Breast epithelium (tissue), 4 donors: ENCODE measurements at regions not wholly inside any gene's neighbourhood (a gene's known extent, or its start where the extent isn't known, plus 50 kb on each side); places are given as distances from the start of the nearest gene placed in this dataset.
A peak's percentile ranks its signal among the peaks of the same experiment; 100 is the strongest.
"Not testable (repeated sequence)": the region's sequence is repeated elsewhere in the genome, so short reads cannot be mapped to it uniquely, and the experiment has no call there.

Experiments
- DNase-seq, 2 donors: peaks; one replicate each; pipeline ENCODE4 v3.0.0-alpha.2; 2019; ENCODE audit warnings: low spot score in 2 of 2
- H3K27ac ChIP-seq, 2 donors: fragments of 200-600 bp; sonication (generic) in 1 of 2; one replicate each; pipeline ENCODE4 v1.5.1; 2016 to 2019; ENCODE audit warnings: mild to moderate bottlenecking in 1 of 2
- H3K27me3 ChIP-seq, 2 donors: fragments of 200-600 bp; sonication (generic) in 1 of 2; one replicate each; pipeline versions ENCODE4 v1.5.1 to v1.6.0; 2017 to 2019; ENCODE audit warnings: control low read depth in 1 of 2, mild to moderate bottlenecking in 1 of 2
- H3K36me3 ChIP-seq: fragments of 200-600 bp; one replicate; pipeline ENCODE4 v1.5.1; 2019
- H3K4me1 ChIP-seq, 2 donors: fragments of 200-600 bp; sonication (generic); one replicate each; pipeline ENCODE4 v1.5.1; 2016 to 2019; ENCODE audit warnings: control low read depth in 1 of 2
- H3K4me3 ChIP-seq, 3 donors: fragments of 200-600 bp; sonication (generic); 1 replicate in 2 of 3; 2 replicates in 1 of 3; pipeline ENCODE4 v1.5.1; 2016 to 2019; ENCODE audit warnings: mild to moderate bottlenecking in 3 of 3, moderate library complexity in 2 of 3
- H3K9me3 ChIP-seq, 2 donors: fragments of 200-600 bp; sonication (generic) in 1 of 2; one replicate each; pipeline ENCODE4 v1.5.1; 2016 to 2019; ENCODE audit warnings: control low read depth in 1 of 2
- POLR2A ChIP-seq: fragments of 450-650 bp; IDR thresholded peaks from one replicate; pipeline ENCODE4 v1.6.1; 2016; ENCODE audit warnings: antibody characterized with exemption, mild to moderate bottlenecking, moderate library complexity
- POLR2AphosphoS5 ChIP-seq, 3 donors: sonication (generic); formaldehyde crosslinking; IDR thresholded peaks; one replicate each; pipeline ENCODE4 v1.6.1; 2017; ENCODE audit warnings: antibody characterized with exemption in 3 of 3
- intact Hi-C: fragments of 100-400 bp; cut with DNase I; formaldehyde crosslinking; loops from one replicate; pipeline ENCODE4 v1.15.1; 2023; ENCODE audit warnings: low total_unique reads
- TF ChIP-seq, protein P1 (sequence below), 3 donors: fragments of 450-650 bp; IDR thresholded peaks; one replicate each; pipeline ENCODE4 v1.5.1; 2016 to 2017; ENCODE audit warnings: antibody characterized with exemption in 3 of 3, mild to moderate bottlenecking in 3 of 3, moderate library complexity in 3 of 3

DNA sequence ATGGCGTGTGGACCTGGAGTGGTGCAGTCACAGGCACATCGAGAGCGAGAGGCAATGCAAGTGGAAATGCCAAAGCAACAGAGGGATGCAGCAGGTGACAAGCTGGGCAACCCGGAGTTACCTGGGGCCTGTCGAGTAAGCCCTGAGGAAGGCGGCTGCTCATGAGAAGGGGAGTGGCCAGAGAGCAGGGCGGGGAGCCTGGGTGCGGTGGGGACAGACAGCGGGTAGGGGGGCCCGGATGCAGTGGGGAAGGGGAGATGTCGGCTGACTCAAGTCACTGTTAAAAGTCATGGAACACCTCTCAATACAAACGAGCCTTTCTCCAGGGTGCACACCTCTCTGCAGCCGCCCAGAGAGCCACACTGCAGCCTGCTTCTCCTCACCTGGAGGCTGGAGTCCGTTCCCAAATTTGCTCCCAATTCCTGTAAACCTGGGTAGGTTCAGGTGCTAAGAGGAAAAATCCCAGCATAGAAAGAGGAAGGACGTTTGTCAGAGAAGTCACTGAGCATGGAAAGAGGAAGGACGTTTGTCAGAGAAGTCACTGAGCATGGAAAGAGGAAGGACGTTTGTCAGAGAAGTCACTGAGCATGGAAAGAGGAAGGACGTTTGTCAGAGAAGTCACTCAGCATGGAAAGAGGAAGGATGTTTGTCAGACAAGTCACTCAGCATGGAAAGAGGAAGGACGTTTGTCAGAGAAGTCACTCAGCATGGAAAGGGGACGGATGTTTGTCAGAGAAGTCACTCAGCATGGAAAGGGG, 71.7 kb upstream of the TWIST2 start:
- Histone ChIP-seq H3K9me3 (no peaks in the 10 kb centered on the region), H3K4me1 (no peaks in the 10 kb centered on the region), H3K4me3 (no peak overlapping the region), H3K27me3 (peaks cover 0 to 14% of the 10 kb centered on the region in 2 donors), H3K27ac (no peak overlapping the region), H3K36me3 (no peaks in the 10 kb centered on the region)
- intact Hi-C loops = no loop called here
- TF ChIP-seq POLR2A (no peak), POLR2AphosphoS5 (IDR thresholded peaks at IDR 0.05) (no peak)
- TF ChIP-seq, protein P1, sequence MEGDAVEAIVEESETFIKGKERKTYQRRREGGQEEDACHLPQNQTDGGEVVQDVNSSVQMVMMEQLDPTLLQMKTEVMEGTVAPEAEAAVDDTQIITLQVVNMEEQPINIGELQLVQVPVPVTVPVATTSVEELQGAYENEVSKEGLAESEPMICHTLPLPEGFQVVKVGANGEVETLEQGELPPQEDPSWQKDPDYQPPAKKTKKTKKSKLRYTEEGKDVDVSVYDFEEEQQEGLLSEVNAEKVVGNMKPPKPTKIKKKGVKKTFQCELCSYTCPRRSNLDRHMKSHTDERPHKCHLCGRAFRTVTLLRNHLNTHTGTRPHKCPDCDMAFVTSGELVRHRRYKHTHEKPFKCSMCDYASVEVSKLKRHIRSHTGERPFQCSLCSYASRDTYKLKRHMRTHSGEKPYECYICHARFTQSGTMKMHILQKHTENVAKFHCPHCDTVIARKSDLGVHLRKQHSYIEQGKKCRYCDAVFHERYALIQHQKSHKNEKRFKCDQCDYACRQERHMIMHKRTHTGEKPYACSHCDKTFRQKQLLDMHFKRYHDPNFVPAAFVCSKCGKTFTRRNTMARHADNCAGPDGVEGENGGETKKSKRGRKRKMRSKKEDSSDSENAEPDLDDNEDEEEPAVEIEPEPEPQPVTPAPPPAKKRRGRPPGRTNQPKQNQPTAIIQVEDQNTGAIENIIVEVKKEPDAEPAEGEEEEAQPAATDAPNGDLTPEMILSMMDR (IDR thresholded peaks at IDR 0.05) = no peak
- no peak for DNase-seq

DNA sequence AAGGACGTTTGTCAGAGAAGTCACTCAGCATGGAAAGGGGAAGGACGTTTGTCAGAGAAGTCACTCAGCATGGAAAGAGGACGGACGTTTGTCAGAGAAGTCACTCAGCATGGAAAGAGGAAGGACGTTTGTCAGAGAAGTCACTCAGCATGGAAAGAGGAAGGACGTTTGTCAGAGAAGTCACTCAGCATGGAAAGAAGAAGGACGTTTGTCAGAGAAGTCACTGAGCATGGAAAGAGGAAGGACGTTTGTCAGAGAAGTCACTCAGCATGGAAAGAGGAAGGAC, 71.2 kb upstream of the TWIST2 start:
- H3K4me1 ChIP-seq, H3K9me3 ChIP-seq, H3K27ac ChIP-seq, DNase-seq, intact Hi-C loops, H3K36me3 ChIP-seq, H3K27me3 ChIP-seq, H3K4me3 ChIP-seq: not testable (repeated sequence)

DNA sequence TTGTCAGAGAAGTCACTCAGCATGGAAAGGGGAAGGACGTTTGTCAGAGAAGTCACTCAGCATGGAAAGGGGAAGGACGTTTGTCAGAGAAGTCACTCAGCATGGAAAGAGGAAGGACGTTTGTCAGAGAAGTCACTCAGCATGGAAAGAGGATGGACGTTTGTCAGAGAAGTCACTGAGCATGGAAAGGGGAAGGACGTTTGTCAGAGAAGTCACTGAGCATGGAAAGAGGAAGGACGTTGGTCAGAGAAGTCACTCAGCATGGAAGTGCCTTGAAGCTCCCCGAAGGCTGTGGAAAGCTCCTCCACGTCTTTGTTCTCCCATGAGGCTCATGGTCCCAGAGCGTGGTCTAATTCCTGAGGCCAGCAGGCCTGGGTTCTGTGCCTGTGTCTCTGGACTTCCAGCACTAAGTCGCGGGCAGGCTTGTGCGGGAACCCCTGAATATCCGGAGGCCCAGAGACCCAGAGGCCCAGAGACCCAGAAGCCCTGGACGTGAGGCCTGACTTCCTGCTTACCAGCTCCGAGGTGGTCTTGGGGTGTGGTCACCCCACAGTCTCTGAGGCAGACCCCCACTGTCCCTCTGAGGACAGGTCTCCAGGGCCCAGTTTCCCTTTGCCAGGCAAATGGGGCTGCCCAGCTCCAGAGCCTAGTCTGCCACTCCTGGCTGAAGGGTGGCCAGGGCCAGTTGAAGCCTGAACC, 70.4 kb upstream of the TWIST2 start:
- H3K36me3 ChIP-seq = no peaks in the 10 kb centered on the region
- no peaks in the 10 kb centered on the region for H3K4me1 ChIP-seq
- no peak for DNase-seq
- TF ChIP-seq, protein P1 (IDR thresholded peaks at IDR 0.05) = no peak
- TF ChIP-seq POLR2AphosphoS5 (IDR thresholded peaks at IDR 0.05) (no peak), POLR2A (no peak)
- peaks cover 0 to under 1% of the 10 kb centered on the region in 2 donors for H3K27me3 ChIP-seq
- H3K27ac ChIP-seq = no peak overlapping the region
- intact Hi-C loops = no loop called here
- H3K4me3 ChIP-seq = no peak overlapping the region
- H3K9me3 ChIP-seq = no peaks in the 10 kb centered on the region

DNA sequence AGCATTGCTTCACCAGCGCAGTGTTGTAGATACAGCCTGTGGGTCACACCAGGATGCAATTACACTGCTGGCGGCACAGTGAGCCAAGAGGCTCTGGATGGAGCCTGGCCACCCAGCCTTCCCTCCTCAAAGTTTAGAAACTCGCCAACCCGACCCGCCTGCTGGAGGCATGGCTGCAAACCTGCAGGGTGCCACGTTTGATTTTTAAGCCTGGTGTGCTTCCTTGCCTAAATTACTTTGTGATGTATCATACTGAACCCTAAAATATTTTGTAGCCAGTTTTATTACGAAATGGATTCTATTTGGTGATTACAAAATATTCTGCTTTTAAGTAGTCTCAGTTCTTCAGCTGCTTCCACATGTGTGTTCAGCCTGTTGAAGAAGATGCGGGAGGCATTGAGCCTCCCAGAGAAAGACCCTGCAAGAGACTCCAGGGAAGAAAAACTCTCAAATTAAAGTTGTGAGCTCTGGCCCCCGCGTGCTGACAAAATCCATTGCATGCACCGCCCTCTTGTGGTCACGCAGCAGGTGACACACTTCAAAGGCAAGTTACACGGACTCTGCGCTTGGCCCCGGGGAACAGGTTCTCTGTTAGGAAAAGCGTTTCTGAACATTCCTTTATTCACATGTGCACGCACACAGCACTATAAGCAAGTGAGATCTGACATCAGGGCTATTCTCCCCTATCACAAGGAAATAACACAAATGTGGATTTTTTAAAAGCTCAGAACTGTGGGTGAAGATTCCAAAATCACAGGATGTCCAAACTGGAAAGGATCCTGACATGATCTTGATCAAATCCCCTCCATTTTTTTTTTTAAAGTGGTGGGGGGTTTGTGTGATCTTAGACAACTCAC, 63.0 kb upstream of the TWIST2 start:
- peak overlapping the region in 1 of 3 donors; percentile 28 for H3K4me3 ChIP-seq
- TF ChIP-seq, protein P1 (IDR thresholded peaks at IDR 0.05) = peak; percentile 88 to 92 (median 89)
- TF ChIP-seq POLR2AphosphoS5 (IDR thresholded peaks at IDR 0.05) = peak in 2 of 3 donors; percentile 45
- TF ChIP-seq POLR2A = no peak
- H3K36me3 ChIP-seq = no peaks in the 10 kb centered on the region
- no peaks in the 10 kb centered on the region for H3K9me3 ChIP-seq
- H3K27me3 ChIP-seq = no peaks in the 10 kb centered on the region
- peak; percentile 56 to 73 for DNase-seq
- intact Hi-C loops = no loop called here
- peak overlapping the region; percentile 42 to 82 for H3K27ac ChIP-seq
- H3K4me1 ChIP-seq = no peaks in the 10 kb centered on the region

DNA sequence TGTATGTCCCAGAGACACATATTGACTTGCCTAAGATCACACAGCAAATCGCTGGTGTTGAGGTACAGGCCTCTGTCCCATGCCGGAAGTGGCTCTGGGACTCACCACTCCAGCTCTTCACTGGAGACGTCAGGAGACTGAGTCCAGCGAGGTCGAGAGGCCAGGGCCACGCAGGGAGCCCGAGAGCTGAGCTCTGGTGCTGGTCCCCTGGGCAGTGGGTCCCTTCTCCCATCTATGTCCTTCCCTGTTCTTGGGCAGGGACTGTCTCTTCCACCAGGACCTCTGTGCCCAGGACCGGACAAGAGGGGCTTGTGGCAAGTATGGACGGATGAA, 62.4 kb upstream of the TWIST2 start:
- Histone ChIP-seq H3K4me3 (no peak overlapping the region), H3K4me1 (no peaks in the 10 kb centered on the region), H3K36me3 (no peaks in the 10 kb centered on the region), H3K27me3 (no peaks in the 10 kb centered on the region), H3K27ac (peak overlapping the region; percentile 42 to 82), H3K9me3 (no peaks in the 10 kb centered on the region)
- DNase-seq = no peak
- intact Hi-C loops = no loop called here
- TF ChIP-seq POLR2AphosphoS5 (IDR thresholded peaks at IDR 0.05) (no peak), POLR2A (no peak)
- TF ChIP-seq, protein P1 (IDR thresholded peaks at IDR 0.05) = no peak
